H9 (cell line): ENCODE measurements at regions not wholly inside any gene's neighbourhood (a gene's known extent, or its start where the extent isn't known, plus 50 kb on each side); places are given as distances from the start of the nearest gene placed in this dataset.

Experiments used
- DNase-seq: peaks from one replicate; pipeline ENCODE4 v3.0.0-alpha.2; 2017
- H2AFZ ChIP-seq: one replicate; pipeline ENCODE4 v1.6.1; 2013; ENCODE audit warnings: mild to moderate bottlenecking, low read length, control low read depth, moderate library complexity
- H2AK5ac ChIP-seq: 2 replicates; pipeline ENCODE4 v1.6.1; 2013; ENCODE audit warnings: low read length, control low read depth, mixed read lengths; ENCODE audit not compliant: insufficient read length
- H2BK120ac ChIP-seq: one replicate; pipeline ENCODE4 v1.6.1; 2013; ENCODE audit warnings: low read depth, mild to moderate bottlenecking, low read length, control low read depth, inconsistent platforms; ENCODE audit not compliant: poor library complexity, severe bottlenecking
- H2BK12ac ChIP-seq: 2 replicates; pipeline ENCODE4 v1.6.1; 2013; ENCODE audit warnings: low read length, control low read depth, mixed read lengths, low read depth; ENCODE audit not compliant: insufficient read length
- H2BK15ac ChIP-seq: 2 replicates; pipeline ENCODE4 v1.6.1; 2013; ENCODE audit warnings: low read depth, low read length, control low read depth
- H2BK20ac ChIP-seq: one replicate; pipeline ENCODE4 v1.6.1; 2013; ENCODE audit warnings: low read depth, mild to moderate bottlenecking, low read length, control low read depth, inconsistent platforms; ENCODE audit not compliant: poor library complexity, severe bottlenecking
- H2BK5ac ChIP-seq: 2 replicates; pipeline ENCODE4 v1.6.1; 2013; ENCODE audit warnings: low read length, control low read depth, mixed read lengths; ENCODE audit not compliant: insufficient read length
- H3K14ac ChIP-seq: 2 replicates; pipeline ENCODE4 v1.6.1; 2013; ENCODE audit warnings: low read length, control low read depth; ENCODE audit not compliant: insufficient read depth
- H3K18ac ChIP-seq: 2 replicates; pipeline ENCODE4 v1.6.1; 2013; ENCODE audit warnings: low read depth, mild to moderate bottlenecking, mixed read lengths, low read length, control low read depth; ENCODE audit not compliant: insufficient read length
- H3K23ac ChIP-seq: 2 replicates; pipeline ENCODE4 v1.6.1; 2013; ENCODE audit warnings: low read length, control low read depth, mixed read lengths, low read depth; ENCODE audit not compliant: insufficient read length
- H3K23me2 ChIP-seq: 2 replicates; pipeline ENCODE4 v1.6.1; 2013; ENCODE audit warnings: low read depth, mild to moderate bottlenecking, mixed read lengths, low read length, control low read depth; ENCODE audit not compliant: insufficient read length, poor library complexity, severe bottlenecking
- H3K27ac ChIP-seq: 2 replicates; pipeline ENCODE4 v1.5.1; 2013; ENCODE audit warnings: low read length, control low read depth, mixed read lengths, low read depth; ENCODE audit not compliant: insufficient read length
- H3K27me3 ChIP-seq: 2 replicates; pipeline ENCODE4 v1.6.1; 2013; ENCODE audit warnings: low read length, control low read depth, inconsistent platforms; ENCODE audit not compliant: insufficient read depth
- H3K4ac ChIP-seq: 2 replicates; pipeline ENCODE4 v1.6.1; 2013; ENCODE audit warnings: low read depth, mild to moderate bottlenecking, control low read depth, inconsistent platforms, low read length, moderate library complexity
- H3K4me1 ChIP-seq: 2 replicates; pipeline ENCODE4 v1.6.1; 2013; ENCODE audit warnings: low read length, control low read depth, inconsistent platforms; ENCODE audit not compliant: insufficient read depth
- H3K4me2 ChIP-seq: 2 replicates; pipeline ENCODE4 v1.6.1; 2013; ENCODE audit warnings: low read length, control low read depth, mixed read lengths; ENCODE audit not compliant: insufficient read length, insufficient read depth
- H3K56ac ChIP-seq: 2 replicates; pipeline ENCODE4 v1.6.1; 2013; ENCODE audit warnings: low read depth, mild to moderate bottlenecking, mixed read lengths, low read length, control low read depth; ENCODE audit not compliant: insufficient read length
- H3K79me1 ChIP-seq: 2 replicates; pipeline ENCODE4 v1.6.1; 2013; ENCODE audit warnings: low read depth, mild to moderate bottlenecking, moderate library complexity, low read length, control low read depth, inconsistent platforms; ENCODE audit not compliant: insufficient read depth, poor library complexity, severe bottlenecking
- H3K79me2 ChIP-seq: 2 replicates; pipeline ENCODE4 v1.6.1; 2013; ENCODE audit warnings: low read length, control low read depth, inconsistent platforms; ENCODE audit not compliant: insufficient read depth
- H3K9ac ChIP-seq: 2 replicates; pipeline ENCODE4 v1.6.1; 2013; ENCODE audit warnings: low read length, control low read depth, mixed read lengths; ENCODE audit not compliant: insufficient read length; ENCODE audit errors: extremely low read depth
- H3K9me3 ChIP-seq: one replicate; pipeline ENCODE4 v1.6.1; 2013; ENCODE audit warnings: low read depth, low read length, inconsistent platforms; ENCODE audit not compliant: control insufficient read depth
- H3T11ph ChIP-seq: one replicate; pipeline ENCODE4 v1.6.1; 2013; ENCODE audit warnings: mild to moderate bottlenecking, low read length, control low read depth, inconsistent platforms
- H4K20me1 ChIP-seq: one replicate; pipeline ENCODE4 v1.6.1; 2013; ENCODE audit not compliant: control insufficient read depth, insufficient read length, insufficient read depth
- H4K5ac ChIP-seq: 2 replicates; pipeline ENCODE4 v1.6.1; 2013; ENCODE audit warnings: low read depth, mild to moderate bottlenecking, mixed read lengths, low read length, control low read depth; ENCODE audit not compliant: insufficient read length
- H4K8ac ChIP-seq: replicated peaks from 2 replicates; pipeline ENCODE4 v1.6.1; 2013; ENCODE audit warnings: low read length, control low read depth, mixed read lengths, low read depth; ENCODE audit not compliant: insufficient read length
- H4K91ac ChIP-seq: 2 replicates; pipeline ENCODE4 v1.6.1; 2013; ENCODE audit warnings: low read depth, mild to moderate bottlenecking, moderate library complexity, mixed read lengths, low read length, control low read depth; ENCODE audit not compliant: insufficient read length
- H3K27ac Mint-ChIP-seq, 3 experiments: 2 replicates in 2 of 3; 3 replicates in 1 of 3; pipeline ENCODE4 v1.8.0; 2020 to 2021; ENCODE audit warnings: mixed read lengths in 3 of 3, mild to moderate bottlenecking in 1 of 3, moderate library complexity in 1 of 3
- H3K27me3 Mint-ChIP-seq: 2 replicates; pipeline ENCODE4 v1.8.0; 2021; ENCODE audit warnings: low read depth, mild to moderate bottlenecking, moderate library complexity, mixed read lengths
- H3K36me3 Mint-ChIP-seq, 3 experiments: 2 replicates in 2 of 3; 3 replicates in 1 of 3; pipeline ENCODE4 v1.8.0; 2020 to 2021; ENCODE audit warnings: low read depth in 3 of 3, mixed read lengths in 3 of 3; ENCODE audit not compliant: insufficient read depth in 1 of 3
- H3K4me1 Mint-ChIP-seq, 2 experiments: 2 replicates each; pipeline ENCODE4 v1.8.0; 2020; ENCODE audit warnings: mixed read lengths in 2 of 2
- H3K4me3 Mint-ChIP-seq, 2 experiments: 2 replicates in 1 of 2; 3 replicates in 1 of 2; pipeline ENCODE4 v1.8.0; 2020 to 2021; ENCODE audit warnings: mild to moderate bottlenecking in 2 of 2, mixed read lengths in 2 of 2, moderate library complexity in 1 of 2
- H3K9me3 Mint-ChIP-seq, 2 experiments: 2 replicates in 1 of 2; 3 replicates in 1 of 2; pipeline ENCODE4 v1.8.0; 2020; ENCODE audit warnings: mild to moderate bottlenecking in 2 of 2, mixed read lengths in 2 of 2, moderate library complexity in 1 of 2
- CTCF ChIP-seq: fragments of 200-600 bp; sonication (generic); conservative IDR thresholded peaks from 3 replicates; pipeline ENCODE4 v1.8.0; 2021; ENCODE audit warnings: antibody characterized with exemption, mild to moderate bottlenecking
- WGBS: extraction: QIAGEN DNeasy Blood & Tissue Kit; methylation state at CpG from one replicate; pipeline ENCODE4 v1.1.7; 2013; ENCODE audit warnings: missing lambda C conversion rate, low lambda C conversion rate, mixed read lengths; ENCODE audit not compliant: insufficient read length; ENCODE audit errors: extremely low coverage; 5-methylcytosine and 5-hydroxymethylcytosine counted together

- no peak overlapping the region for H3K4ac ChIP-seq
- no peaks in the 10 kb centered on the region for H3K23me2 ChIP-seq
- no peak overlapping the region for H3K23ac ChIP-seq
- WGBS = no CpG with 5 or more reads among the region's 4 CpGs
- no peaks in the 10 kb centered on the region for H3K9me3 ChIP-seq
- no peak overlapping the region for H2BK5ac ChIP-seq
- no peak overlapping the region for H4K5ac ChIP-seq
- no peak for DNase-seq
- TF ChIP-seq CTCF = no peak
- no peak overlapping the region for H3K14ac ChIP-seq
- no peak overlapping the region for H2BK120ac ChIP-seq
- H3K4me2 ChIP-seq = no peak overlapping the region
- H3K9me3 Mint-ChIP-seq = peaks cover 3 to 10% of the 10 kb centered on the region in 2 experiments; a peak in 3 of 5 replicates
- no peak overlapping the region for H3T11ph ChIP-seq
- H4K20me1 ChIP-seq = no peaks in the 10 kb centered on the region
- no peak overlapping the region for H3K27ac Mint-ChIP-seq
- no peak overlapping the region for H4K91ac ChIP-seq
- no peak overlapping the region for H2AFZ ChIP-seq
- no peak overlapping the region for H3K4me3 Mint-ChIP-seq
- no peak overlapping the region for H4K8ac ChIP-seq
- H3K4me1 Mint-ChIP-seq = no peaks in the 10 kb centered on the region
- H3K27ac ChIP-seq = no peak overlapping the region
- H3K27me3 ChIP-seq = no peaks in the 10 kb centered on the region
- no peak overlapping the region for H3K18ac ChIP-seq
- H3K56ac ChIP-seq = no peak overlapping the region
- no peak overlapping the region for H2BK20ac ChIP-seq
- no peaks in the 10 kb centered on the region for H3K79me1 ChIP-seq
- no peak overlapping the region for H2AK5ac ChIP-seq
- no peaks in the 10 kb centered on the region for H3K79me2 ChIP-seq
- H3K9ac ChIP-seq = no peak overlapping the region
- no peaks in the 10 kb centered on the region for H3K4me1 ChIP-seq
- peaks cover 0 to 10% (median 0%) of the 10 kb centered on the region in 3 experiments; a peak in 3 of 7 replicates for H3K36me3 Mint-ChIP-seq
- no peak overlapping the region for H2BK12ac ChIP-seq
- H2BK15ac ChIP-seq = no peak overlapping the region
- no peaks in the 10 kb centered on the region for H3K27me3 Mint-ChIP-seq
Observed at GRCh38 chr1:80624682-80625081, 1176.1 kb upstream of the ADGRL2 start.
